Suprapubic skin (tissue), 4 donors: ENCODE measurements at regions not wholly inside any gene's neighbourhood (a gene's known extent, or its start where the extent isn't known, plus 50 kb on each side); places are given as distances from the start of the nearest gene placed in this dataset.
A peak's percentile ranks its signal among the peaks of the same experiment; 100 is the strongest.

Source experiments
- DNase-seq, 2 donors: peaks; one replicate each; pipeline ENCODE4 v3.0.0-alpha.2; 2019; ENCODE audit warnings: low spot score in 2 of 2
- H3K27ac ChIP-seq: fragments of 200-600 bp; sonication (generic); one replicate; pipeline ENCODE4 v1.5.1; 2019
- H3K27me3 ChIP-seq: fragments of 200-600 bp; sonication (generic); one replicate; pipeline ENCODE4 v1.5.1; 2019
- H3K36me3 ChIP-seq: fragments of 200-600 bp; sonication (generic); one replicate; pipeline ENCODE4 v1.5.1; 2019
- H3K4me1 ChIP-seq: fragments of 200-600 bp; sonication (generic); one replicate; pipeline ENCODE4 v1.5.1; 2019
- H3K4me3 ChIP-seq: fragments of 200-600 bp; sonication (generic); one replicate; pipeline ENCODE4 v1.5.1; 2019; ENCODE audit warnings: mild to moderate bottlenecking
- H3K9me3 ChIP-seq: fragments of 200-600 bp; sonication (generic); one replicate; pipeline ENCODE4 v1.5.1; 2019
- CTCF ChIP-seq, 2 donors: fragments of 200-600 bp in 1 of 2; fragments of 450-650 bp in 1 of 2; sonication (generic) in 1 of 2; IDR thresholded peaks; one replicate each; pipeline ENCODE4 v1.5.1; 2016 to 2019; ENCODE audit warnings: antibody characterized with exemption in 2 of 2, mild to moderate bottlenecking in 1 of 2, moderate library complexity in 1 of 2
- EP300 ChIP-seq: sonication (generic); formaldehyde crosslinking; IDR thresholded peaks from one replicate; pipeline ENCODE4 v1.6.1; 2017; ENCODE audit warnings: antibody characterized with exemption
- POLR2A ChIP-seq, 2 donors: fragments of 450-650 bp; IDR thresholded peaks; one replicate each; pipeline ENCODE4 v1.6.1; 2017; ENCODE audit warnings: antibody characterized with exemption in 2 of 2, mild to moderate bottlenecking in 2 of 2, moderate library complexity in 2 of 2
- POLR2AphosphoS5 ChIP-seq, 3 donors: sonication (generic); formaldehyde crosslinking; IDR thresholded peaks; one replicate each; pipeline ENCODE4 v1.6.1; 2017; ENCODE audit warnings: antibody characterized with exemption in 3 of 3
- WGBS: methylation state at CpG from one replicate; pipeline ENCODE4 v1.1.5; 2018; 5-methylcytosine and 5-hydroxymethylcytosine counted together

- Histone ChIP-seq H3K36me3 (no peaks in the 10 kb centered on the region), H3K9me3 (peaks cover 14% of the 10 kb centered on the region), H3K27ac (no peak overlapping the region), H3K4me3 (no peak overlapping the region), H3K4me1 (no peaks in the 10 kb centered on the region), H3K27me3 (no peaks in the 10 kb centered on the region)
- peak in 1 of 2 donors; percentile 50 for DNase-seq
- WGBS = 40% methylated on average over 5 of the region's 7 CpGs
- no peak for TF ChIP-seq POLR2AphosphoS5 (IDR thresholded peaks at IDR 0.05)
- TF ChIP-seq POLR2A (IDR thresholded peaks at IDR 0.05) = no peak
- TF ChIP-seq CTCF (IDR thresholded peaks at IDR 0.05) = no peak
- TF ChIP-seq EP300 = no peak
Observed at GRCh38 chr7:126185959-126186580, 1066.7 kb downstream of the GRM8 start.

DNA sequence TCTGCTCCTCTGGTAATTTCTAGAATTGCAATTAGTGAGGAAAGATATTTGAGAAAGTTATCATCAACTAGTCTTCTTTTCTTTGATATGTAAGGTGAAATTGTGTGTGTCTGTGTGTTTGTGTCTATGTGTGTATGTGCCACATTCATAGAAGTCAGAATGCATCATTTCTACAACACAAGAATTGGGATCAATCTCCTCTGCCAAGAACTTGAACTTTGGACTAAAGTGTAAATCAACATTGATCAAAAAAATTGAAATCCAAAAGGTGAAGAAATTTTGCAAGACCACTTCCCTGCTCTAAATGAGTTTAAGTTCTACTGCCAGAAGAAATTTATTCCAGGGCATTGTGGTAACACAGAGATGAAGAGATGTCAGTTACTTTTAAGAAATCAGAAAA lies 1072.8 kb downstream of the GRM8 start:
- Histone ChIP-seq H3K4me3 (no peak overlapping the region), H3K36me3 (no peaks in the 10 kb centered on the region), H3K27ac (no peak overlapping the region), H3K27me3 (no peaks in the 10 kb centered on the region), H3K4me1 (no peaks in the 10 kb centered on the region), H3K9me3 (peaks cover 14% of the 10 kb centered on the region)
- no peak for TF ChIP-seq CTCF (IDR thresholded peaks at IDR 0.05)
- TF ChIP-seq EP300 = no peak
- TF ChIP-seq POLR2AphosphoS5 (IDR thresholded peaks at IDR 0.05) = no peak
- no peak for TF ChIP-seq POLR2A (IDR thresholded peaks at IDR 0.05)
- DNase-seq = no peak

DNA sequence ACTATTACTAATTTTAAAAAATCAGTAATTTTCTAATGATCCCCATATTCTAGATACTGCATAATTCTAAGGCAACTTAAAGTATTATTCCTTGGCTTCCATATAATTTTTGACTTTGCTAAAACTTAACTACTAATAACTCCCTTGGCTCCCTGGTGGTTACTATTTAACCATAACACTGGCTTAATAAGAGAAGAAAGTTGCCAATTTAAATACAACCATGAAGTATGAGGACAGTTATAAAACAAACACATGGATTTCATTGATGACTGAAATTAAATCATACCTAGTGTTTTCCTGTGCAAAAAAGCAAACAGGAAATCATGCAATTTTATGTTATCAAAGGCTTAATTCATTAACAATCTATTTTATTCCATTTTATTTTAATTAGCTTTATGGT lies 1073.9 kb downstream of the GRM8 start:
- no peak overlapping the region for H3K4me3 ChIP-seq
- TF ChIP-seq EP300 = no peak
- TF ChIP-seq POLR2AphosphoS5 (IDR thresholded peaks at IDR 0.05) = no peak
- no peak for TF ChIP-seq POLR2A (IDR thresholded peaks at IDR 0.05)
- TF ChIP-seq CTCF (IDR thresholded peaks at IDR 0.05) = no peak
- no peaks in the 10 kb centered on the region for H3K4me1 ChIP-seq
- H3K27ac ChIP-seq = no peak overlapping the region
- H3K9me3 ChIP-seq = peaks cover 14% of the 10 kb centered on the region
- no peaks in the 10 kb centered on the region for H3K27me3 ChIP-seq
- no peak for DNase-seq
- no peaks in the 10 kb centered on the region for H3K36me3 ChIP-seq

- TF ChIP-seq POLR2A (IDR thresholded peaks at IDR 0.05) (no peak), POLR2AphosphoS5 (IDR thresholded peaks at IDR 0.05) (no peak), CTCF (IDR thresholded peaks at IDR 0.05) (no peak), EP300 (no peak)
- Histone ChIP-seq H3K27me3 (no peaks in the 10 kb centered on the region), H3K9me3 (peaks cover 17% of the 10 kb centered on the region), H3K36me3 (no peaks in the 10 kb centered on the region), H3K4me3 (no peak overlapping the region), H3K4me1 (no peaks in the 10 kb centered on the region), H3K27ac (no peak overlapping the region)
- WGBS = 34% methylated on average over 1 of the region's 1 CpG
- DNase-seq = no peak
Observed at GRCh38 chr7:126177782-126178181, 1075.0 kb downstream of the GRM8 start.

GRCh38 chr7:126166645-126167044 lies 1086.1 kb downstream of the GRM8 start:
- Histone ChIP-seq H3K4me1 (no peaks in the 10 kb centered on the region), H3K27ac (no peak overlapping the region), H3K9me3 (peaks cover 13% of the 10 kb centered on the region), H3K27me3 (no peaks in the 10 kb centered on the region), H3K36me3 (no peaks in the 10 kb centered on the region), H3K4me3 (no peak overlapping the region)
- no peak for TF ChIP-seq POLR2A (IDR thresholded peaks at IDR 0.05)
- no peak for TF ChIP-seq POLR2AphosphoS5 (IDR thresholded peaks at IDR 0.05)
- TF ChIP-seq EP300 = no peak
- TF ChIP-seq CTCF (IDR thresholded peaks at IDR 0.05) = no peak
- DNase-seq = no peak
- 86% methylated on average over 2 of the region's 2 CpGs for WGBS
